Neutrophil (primary cell): ENCODE measurements at regions not wholly inside any gene's neighbourhood (a gene's known extent, or its start where the extent isn't known, plus 50 kb on each side); places are given as distances from the start of the nearest gene placed in this dataset.

Experiments used
- H3K27ac ChIP-seq: fragments of 200-600 bp; sonication (generic); 2 replicates; pipeline ENCODE4 v1.5.1; 2016; ENCODE audit warnings: mild to moderate bottlenecking, moderate library complexity
- H3K27me3 ChIP-seq: fragments of 200-600 bp; sonication (generic); 2 replicates; pipeline ENCODE4 v1.6.0; 2016; ENCODE audit warnings: mild to moderate bottlenecking
- H3K36me3 ChIP-seq: fragments of 200-600 bp; sonication (generic); 2 replicates; pipeline ENCODE4 v1.5.1; 2017
- H3K4me1 ChIP-seq, 2 experiments: fragments of 200-600 bp in 1 of 2; sonication (generic) in 1 of 2; 1 replicate in 1 of 2; 2 replicates in 1 of 2; pipeline versions ENCODE4 v1.5.1 to v1.6.1; 2013 to 2016; ENCODE audit warnings: low read depth in 1 of 2, low read length in 1 of 2, mild to moderate bottlenecking in 1 of 2, moderate library complexity in 1 of 2; ENCODE audit not compliant: control insufficient read depth in 1 of 2, insufficient read depth in 1 of 2
- H3K4me3 ChIP-seq, 2 experiments: fragments of 200-600 bp in 1 of 2; sonication (generic) in 1 of 2; 1 replicate in 1 of 2; 2 replicates in 1 of 2; pipeline ENCODE4 v1.5.1; 2013 to 2016; ENCODE audit warnings: low read depth in 1 of 2, low read length in 1 of 2, mild to moderate bottlenecking in 1 of 2, moderate library complexity in 1 of 2
- H3K9me3 ChIP-seq: fragments of 200-600 bp; sonication (generic); 2 replicates; pipeline ENCODE4 v1.5.1; 2016
- TF ChIP-seq, protein P1 (sequence below): fragments of 200-600 bp; sonication (generic); IDR thresholded peaks from 2 replicates; pipeline ENCODE4 v1.5.1; 2016; ENCODE audit warnings: antibody characterized with exemption

DNA sequence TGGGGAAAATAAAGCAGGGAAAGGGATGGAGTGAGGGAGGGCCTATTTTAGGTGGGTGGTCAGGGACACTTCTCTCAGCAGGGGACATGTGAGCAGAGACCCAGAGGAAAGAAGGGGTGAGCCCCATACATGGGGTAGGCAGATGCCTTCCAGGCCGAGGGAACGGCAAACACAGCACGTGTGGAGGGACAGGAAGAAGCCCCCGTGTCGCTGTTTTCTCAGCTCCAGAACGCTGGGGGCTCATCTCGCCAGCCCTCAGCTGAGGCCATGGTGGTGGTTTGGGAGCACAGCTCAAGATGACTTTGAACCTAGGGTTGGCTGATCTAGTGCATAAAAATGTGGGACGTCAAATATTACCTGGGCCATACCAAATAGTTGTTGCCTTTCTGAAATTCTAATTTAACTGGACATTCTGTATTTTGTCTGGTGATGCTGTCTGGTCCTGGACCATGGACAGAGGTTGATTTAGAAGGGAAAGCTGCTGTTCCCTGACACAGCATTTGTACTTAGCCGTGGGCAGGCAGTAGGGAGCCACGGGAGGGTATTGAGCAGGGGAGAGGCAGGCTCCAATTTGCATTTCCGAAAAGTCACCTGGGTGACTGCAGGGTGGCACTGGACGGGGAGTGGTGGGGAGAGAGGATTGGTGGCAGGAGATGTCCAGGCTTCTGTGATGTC lies 53.1 kb upstream of the RUNX3 start:
- Histone ChIP-seq H3K4me1 (peaks cover 10 to 11% of the 10 kb centered on the region in 2 experiments), H3K36me3 (no peaks in the 10 kb centered on the region), H3K9me3 (no peaks in the 10 kb centered on the region), H3K27me3 (no peaks in the 10 kb centered on the region), H3K4me3 (no peak overlapping the region), H3K27ac (no peak overlapping the region)
- TF ChIP-seq, protein P1, sequence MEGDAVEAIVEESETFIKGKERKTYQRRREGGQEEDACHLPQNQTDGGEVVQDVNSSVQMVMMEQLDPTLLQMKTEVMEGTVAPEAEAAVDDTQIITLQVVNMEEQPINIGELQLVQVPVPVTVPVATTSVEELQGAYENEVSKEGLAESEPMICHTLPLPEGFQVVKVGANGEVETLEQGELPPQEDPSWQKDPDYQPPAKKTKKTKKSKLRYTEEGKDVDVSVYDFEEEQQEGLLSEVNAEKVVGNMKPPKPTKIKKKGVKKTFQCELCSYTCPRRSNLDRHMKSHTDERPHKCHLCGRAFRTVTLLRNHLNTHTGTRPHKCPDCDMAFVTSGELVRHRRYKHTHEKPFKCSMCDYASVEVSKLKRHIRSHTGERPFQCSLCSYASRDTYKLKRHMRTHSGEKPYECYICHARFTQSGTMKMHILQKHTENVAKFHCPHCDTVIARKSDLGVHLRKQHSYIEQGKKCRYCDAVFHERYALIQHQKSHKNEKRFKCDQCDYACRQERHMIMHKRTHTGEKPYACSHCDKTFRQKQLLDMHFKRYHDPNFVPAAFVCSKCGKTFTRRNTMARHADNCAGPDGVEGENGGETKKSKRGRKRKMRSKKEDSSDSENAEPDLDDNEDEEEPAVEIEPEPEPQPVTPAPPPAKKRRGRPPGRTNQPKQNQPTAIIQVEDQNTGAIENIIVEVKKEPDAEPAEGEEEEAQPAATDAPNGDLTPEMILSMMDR = no peak

DNA sequence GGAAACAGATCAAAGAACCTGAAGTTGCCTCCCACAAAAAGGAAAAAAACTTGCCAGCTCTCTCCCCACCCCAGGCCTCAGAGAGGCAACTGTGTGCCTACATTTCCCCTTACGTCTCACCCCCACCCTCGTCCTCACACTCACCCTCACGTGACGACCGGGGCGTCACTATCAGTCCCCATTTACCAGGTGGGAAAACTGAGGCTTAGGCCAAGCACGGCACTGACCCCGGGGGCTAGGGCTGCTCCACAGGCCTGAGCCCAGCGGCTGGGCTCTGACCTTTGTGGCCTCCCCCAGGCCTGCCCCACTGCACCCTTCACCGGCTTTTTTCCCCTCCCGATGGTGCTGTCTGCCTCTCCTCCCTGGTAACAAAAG lies 51.5 kb upstream of the RUNX3 start:
- no peak overlapping the region for H3K27ac ChIP-seq
- no peaks in the 10 kb centered on the region for H3K9me3 ChIP-seq
- no peaks in the 10 kb centered on the region for H3K36me3 ChIP-seq
- H3K4me1 ChIP-seq = peaks cover 12% of the 10 kb centered on the region in 2 experiments
- no peaks in the 10 kb centered on the region for H3K27me3 ChIP-seq
- TF ChIP-seq, protein P1 = no peak
- no peak overlapping the region for H3K4me3 ChIP-seq

DNA sequence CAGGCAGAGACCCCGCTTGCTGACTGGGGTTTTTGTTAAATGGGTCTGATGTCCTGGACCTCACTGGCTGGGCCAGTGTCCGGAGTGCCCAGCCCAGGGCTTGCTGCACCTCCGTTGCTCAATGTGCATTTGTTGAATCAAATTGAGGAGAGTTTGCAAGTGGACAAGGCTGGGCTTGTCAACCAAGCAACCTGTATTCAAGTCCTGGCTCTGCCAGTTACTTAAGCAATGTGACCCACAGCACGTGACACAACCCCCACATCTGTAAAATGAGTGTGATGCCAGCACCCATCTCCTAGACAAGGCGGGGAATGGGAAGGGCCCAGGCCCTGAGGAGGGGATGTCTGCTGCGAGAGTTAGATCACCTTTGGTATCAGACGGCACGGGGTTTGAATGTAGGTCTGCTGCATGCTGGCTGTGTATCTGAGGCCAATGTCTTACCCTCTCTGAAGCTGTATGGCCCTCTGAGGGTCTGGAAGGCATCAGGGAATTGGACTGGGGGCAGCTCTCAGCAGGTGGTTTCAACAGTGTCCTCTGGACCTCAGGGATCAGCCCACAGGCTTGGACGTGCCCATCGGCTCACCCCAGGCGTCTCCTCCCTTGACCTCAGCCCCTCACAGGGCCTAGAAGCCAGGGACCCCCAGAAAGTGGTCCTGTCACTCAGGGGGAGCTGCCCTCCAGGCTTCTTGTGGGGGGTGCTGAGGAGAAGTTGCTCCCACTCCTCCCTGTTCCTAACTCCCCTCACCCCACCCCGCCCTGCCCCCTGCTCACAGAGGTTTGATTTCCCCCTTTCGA lies 51.0 kb upstream of the RUNX3 start:
- TF ChIP-seq, protein P1 = no peak
- no peaks in the 10 kb centered on the region for H3K27me3 ChIP-seq
- no peak overlapping the region for H3K4me3 ChIP-seq
- no peaks in the 10 kb centered on the region for H3K36me3 ChIP-seq
- no peaks in the 10 kb centered on the region for H3K9me3 ChIP-seq
- no peak overlapping the region for H3K27ac ChIP-seq
- H3K4me1 ChIP-seq = peaks cover 12% of the 10 kb centered on the region in 2 experiments
